Endodermal cell (in vitro differentiated cells): ENCODE measurements at regions not wholly inside any gene's neighbourhood (a gene's known extent, or its start where the extent isn't known, plus 50 kb on each side); places are given as distances from the start of the nearest gene placed in this dataset.

Experiments
- DNase-seq: peaks from one replicate; pipeline ENCODE4 v3.0.0-alpha.2; 2017
- H3K27ac ChIP-seq: 2 replicates; pipeline ENCODE4 v1.5.1; 2013; ENCODE audit warnings: mild to moderate bottlenecking, low read depth, low read length, moderate library complexity
- H3K27me3 ChIP-seq: 2 replicates; pipeline ENCODE4 v1.6.1; 2013; ENCODE audit warnings: mild to moderate bottlenecking, low read length, moderate library complexity; ENCODE audit not compliant: insufficient read depth, control insufficient read depth, poor library complexity, severe bottlenecking
- H3K36me3 ChIP-seq: 2 replicates; pipeline ENCODE4 v1.7.0; 2013; ENCODE audit warnings: mild to moderate bottlenecking, low read length, moderate library complexity; ENCODE audit not compliant: control insufficient read depth, insufficient read depth
- H3K4me1 ChIP-seq: one replicate; pipeline ENCODE4 v1.7.0; 2013; ENCODE audit warnings: low read length; ENCODE audit not compliant: control insufficient read depth, insufficient read depth
- H3K4me3 ChIP-seq: 2 replicates; pipeline ENCODE4 v1.5.1; 2013; ENCODE audit warnings: mild to moderate bottlenecking, low read length, moderate library complexity
- H3K9ac ChIP-seq: 2 replicates; pipeline ENCODE4 v1.6.1; 2013; ENCODE audit warnings: mild to moderate bottlenecking, low read length, moderate library complexity; ENCODE audit not compliant: poor library complexity, severe bottlenecking; ENCODE audit errors: extremely low read depth
- H3K9me3 ChIP-seq: 2 replicates; pipeline ENCODE4 v1.6.1; 2013; ENCODE audit warnings: mild to moderate bottlenecking, low read length, moderate library complexity; ENCODE audit not compliant: control insufficient read depth
- H3K27ac Mint-ChIP-seq: 2 replicates; pipeline ENCODE4 v1.8.0; 2020; ENCODE audit warnings: mixed read lengths
- H3K27me3 Mint-ChIP-seq: 2 replicates; pipeline ENCODE4 v1.8.0; 2021; ENCODE audit warnings: mild to moderate bottlenecking, mixed read lengths; ENCODE audit not compliant: insufficient read depth
- H3K36me3 Mint-ChIP-seq: 2 replicates; pipeline ENCODE4 v1.8.0; 2020; ENCODE audit warnings: low read depth, mixed read lengths
- H3K4me1 Mint-ChIP-seq: 2 replicates; pipeline ENCODE4 v1.8.0; 2020; ENCODE audit warnings: mixed read lengths
- H3K4me3 Mint-ChIP-seq: 2 replicates; pipeline ENCODE4 v1.8.0; 2020; ENCODE audit warnings: mild to moderate bottlenecking, moderate library complexity, mixed read lengths
- H3K9me3 Mint-ChIP-seq: 2 replicates; pipeline ENCODE4 v1.8.0; 2020; ENCODE audit warnings: mild to moderate bottlenecking, mixed read lengths
- WGBS, 2 experiments: methylation state at CpG; one replicate each; pipeline versions ENCODE4 v1.1.5 to v1.1.7; 2013; ENCODE audit warnings: missing lambda C conversion rate in 2 of 2, mixed read lengths in 1 of 2; ENCODE audit not compliant: insufficient coverage in 1 of 2, insufficient read length in 1 of 2; 5-methylcytosine and 5-hydroxymethylcytosine counted together
- TF ChIP-seq, protein P1 (sequence below): fragments of 200-600 bp; sonication (generic); conservative IDR thresholded peaks from 2 replicates; pipeline ENCODE4 v1.5.0; 2021; ENCODE audit warnings: antibody characterized with exemption, mild to moderate bottlenecking

DNA sequence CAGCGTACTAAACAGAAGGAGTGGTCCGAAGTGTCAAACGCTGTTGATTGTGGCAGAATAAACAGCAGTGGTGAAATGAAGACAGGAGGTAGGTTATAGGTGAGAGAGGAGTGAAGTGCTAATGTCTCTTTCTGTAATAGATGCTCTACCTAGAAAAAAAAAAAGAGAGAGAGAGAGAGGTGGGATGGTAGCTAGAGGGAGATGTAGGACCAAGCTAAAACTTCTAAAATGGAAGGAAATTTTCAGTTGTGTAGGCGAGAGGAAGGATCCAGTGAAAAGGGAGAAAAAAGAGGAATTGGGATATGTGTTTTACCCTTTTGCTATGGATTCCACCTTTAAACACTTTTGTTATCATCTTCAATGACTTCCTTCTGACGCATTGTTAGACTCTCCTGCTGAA, 126.5 kb upstream of the BMP2 start:
- WGBS, 2 experiments = 74 to 81% methylated on average over 4 to 5 of the region's 5 CpGs
- Histone ChIP-seq H3K4me1 (peaks cover 6% of the 10 kb centered on the region), H3K27me3 (no peaks in the 10 kb centered on the region), H3K27ac (no peak overlapping the region), H3K9ac (no peak overlapping the region), H3K9me3 (peaks cover 18% of the 10 kb centered on the region), H3K36me3 (no peaks in the 10 kb centered on the region), H3K4me3 (no peak overlapping the region)
- no peak overlapping the region for H3K27ac Mint-ChIP-seq
- peaks cover 3% of the 10 kb centered on the region for H3K36me3 Mint-ChIP-seq
- no peak for DNase-seq
- peaks cover 34% of the 10 kb centered on the region for H3K4me1 Mint-ChIP-seq
- TF ChIP-seq, protein P1, sequence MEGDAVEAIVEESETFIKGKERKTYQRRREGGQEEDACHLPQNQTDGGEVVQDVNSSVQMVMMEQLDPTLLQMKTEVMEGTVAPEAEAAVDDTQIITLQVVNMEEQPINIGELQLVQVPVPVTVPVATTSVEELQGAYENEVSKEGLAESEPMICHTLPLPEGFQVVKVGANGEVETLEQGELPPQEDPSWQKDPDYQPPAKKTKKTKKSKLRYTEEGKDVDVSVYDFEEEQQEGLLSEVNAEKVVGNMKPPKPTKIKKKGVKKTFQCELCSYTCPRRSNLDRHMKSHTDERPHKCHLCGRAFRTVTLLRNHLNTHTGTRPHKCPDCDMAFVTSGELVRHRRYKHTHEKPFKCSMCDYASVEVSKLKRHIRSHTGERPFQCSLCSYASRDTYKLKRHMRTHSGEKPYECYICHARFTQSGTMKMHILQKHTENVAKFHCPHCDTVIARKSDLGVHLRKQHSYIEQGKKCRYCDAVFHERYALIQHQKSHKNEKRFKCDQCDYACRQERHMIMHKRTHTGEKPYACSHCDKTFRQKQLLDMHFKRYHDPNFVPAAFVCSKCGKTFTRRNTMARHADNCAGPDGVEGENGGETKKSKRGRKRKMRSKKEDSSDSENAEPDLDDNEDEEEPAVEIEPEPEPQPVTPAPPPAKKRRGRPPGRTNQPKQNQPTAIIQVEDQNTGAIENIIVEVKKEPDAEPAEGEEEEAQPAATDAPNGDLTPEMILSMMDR = peak; percentile 51
- H3K4me3 Mint-ChIP-seq = no peak overlapping the region
- H3K9me3 Mint-ChIP-seq = peaks cover 9% of the 10 kb centered on the region
- H3K27me3 Mint-ChIP-seq = no peaks in the 10 kb centered on the region

DNA sequence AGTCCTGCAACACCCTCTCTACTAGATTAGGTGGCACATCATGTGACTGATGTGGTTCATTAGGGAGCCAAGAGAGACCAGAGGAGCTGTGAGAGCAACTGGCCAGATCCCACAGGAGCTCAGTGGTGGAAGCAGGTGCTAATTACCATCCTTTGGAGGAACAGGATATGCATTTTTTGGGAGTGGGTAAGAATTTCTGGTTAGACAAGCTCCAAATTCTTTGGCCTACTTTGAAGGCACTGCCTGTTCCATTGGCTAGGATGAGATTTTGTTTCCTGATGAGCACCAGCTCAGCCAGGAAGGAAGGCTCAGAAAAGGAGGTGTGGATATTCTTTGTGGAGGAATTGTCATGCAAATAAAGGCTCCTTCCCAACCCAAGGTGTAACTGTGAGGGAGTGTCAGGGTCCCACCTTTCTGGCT, 130.3 kb upstream of the BMP2 start:
- Histone ChIP-seq H3K4me3 (no peak overlapping the region), H3K27ac (no peak overlapping the region), H3K36me3 (no peaks in the 10 kb centered on the region), H3K4me1 (peaks cover 6% of the 10 kb centered on the region), H3K9ac (no peak overlapping the region), H3K27me3 (no peaks in the 10 kb centered on the region), H3K9me3 (peaks cover 13% of the 10 kb centered on the region)
- DNase-seq = peak; percentile 80
- Mint-ChIP-seq H3K4me3 (no peak overlapping the region), H3K27ac (no peak overlapping the region), H3K27me3 (no peaks in the 10 kb centered on the region), H3K9me3 (peaks cover 6% of the 10 kb centered on the region), H3K36me3 (peaks cover 3% of the 10 kb centered on the region), H3K4me1 (peaks cover 30% of the 10 kb centered on the region)
- TF ChIP-seq, protein P1 = no peak

DNA sequence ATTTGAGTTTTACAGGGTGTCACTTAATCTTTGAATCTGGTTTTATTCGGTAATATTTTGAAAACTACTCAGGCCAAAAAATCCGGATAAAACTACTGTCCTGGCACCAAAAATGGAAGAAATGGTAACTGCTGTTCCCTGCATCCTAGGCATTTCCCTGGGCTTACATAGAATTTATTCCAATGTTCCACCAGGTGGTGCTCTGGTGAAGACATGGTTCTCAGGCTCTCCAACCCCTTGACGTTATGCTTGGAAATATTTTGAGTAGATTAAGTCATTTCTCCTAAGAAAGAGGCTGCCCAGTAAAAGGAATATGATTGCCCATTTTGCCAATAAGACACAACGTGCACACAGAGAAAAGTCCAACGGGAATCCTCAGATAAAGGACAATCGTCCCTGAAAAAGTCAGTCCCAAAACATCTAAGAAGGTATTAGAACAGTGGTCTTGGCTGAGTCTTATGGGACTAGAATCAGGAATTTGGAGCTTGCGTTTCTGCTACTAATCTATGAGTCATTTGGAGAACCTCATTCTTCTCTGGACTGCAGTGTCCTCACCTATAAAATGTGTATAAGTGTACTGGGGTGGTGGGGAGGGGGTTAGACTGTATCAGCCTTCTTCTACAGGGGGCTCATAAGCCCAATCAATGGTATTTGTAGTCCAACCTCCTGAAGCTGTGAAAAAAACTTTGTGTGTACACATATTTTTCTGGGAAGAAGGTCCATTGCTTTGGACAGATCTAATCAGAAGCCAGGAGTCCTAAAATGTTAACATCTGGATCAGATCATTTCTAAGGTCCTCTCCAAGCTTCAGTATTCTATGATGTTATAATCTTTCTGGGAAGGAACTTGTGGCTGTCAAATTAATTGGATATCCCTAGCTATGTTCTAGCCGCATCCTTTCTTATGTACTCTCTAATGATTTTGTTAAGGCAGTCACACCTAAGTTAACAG, 131.0 kb upstream of the BMP2 start:
- no peak overlapping the region for H3K27ac Mint-ChIP-seq

More for the DNA sequence above, 131.0 kb upstream of the BMP2 start:
- no peak overlapping the region for H3K4me3 ChIP-seq
- peaks cover 3% of the 10 kb centered on the region for H3K36me3 Mint-ChIP-seq
- 54 to 66% methylated on average over 6 to 8 of the region's 8 CpGs for WGBS, 2 experiments
- H3K27ac ChIP-seq = no peak overlapping the region
- DNase-seq = peak; percentile 69
- no peaks in the 10 kb centered on the region for H3K27me3 Mint-ChIP-seq
- H3K4me1 ChIP-seq = peaks cover 3% of the 10 kb centered on the region
- TF ChIP-seq, protein P1 = peak; percentile 84
- H3K4me3 Mint-ChIP-seq = no peak overlapping the region
- no peaks in the 10 kb centered on the region for H3K27me3 ChIP-seq
- H3K9me3 ChIP-seq = peaks cover 13% of the 10 kb centered on the region
- H3K4me1 Mint-ChIP-seq = peaks cover 28% of the 10 kb centered on the region
- no peak overlapping the region for H3K9ac ChIP-seq
- H3K9me3 Mint-ChIP-seq = peaks cover 6% of the 10 kb centered on the region
- no peaks in the 10 kb centered on the region for H3K36me3 ChIP-seq
